GM20000 (cell line): ENCODE measurements at regions not wholly inside any gene's neighbourhood (a gene's known extent, or its start where the extent isn't known, plus 50 kb on each side); places are given as distances from the start of the nearest gene placed in this dataset.
A peak's percentile ranks its signal among the peaks of the same experiment; 100 is the strongest.
"Not testable (repeated sequence)": the region's sequence is repeated elsewhere in the genome, so short reads cannot be mapped to it uniquely, and the experiment has no call there.

Experiments used
- DNase-seq: peaks from one replicate; pipeline ENCODE4 v3.0.0; 2012; ENCODE audit warnings: low spot score
- CTCF ChIP-seq: IDR thresholded peaks from 2 replicates; pipeline ENCODE4 v1.5.1; 2012; ENCODE audit warnings: mild to moderate bottlenecking, control low read depth; ENCODE audit errors: extremely low read depth, missing control alignments

GRCh38 chr17:77631307-77631706, 327.2 kb upstream of the TNRC6C start:
- no peak for DNase-seq
- TF ChIP-seq CTCF, result no peak

GRCh38 chr17:77632619-77633018, 325.9 kb upstream of the TNRC6C start:
- TF ChIP-seq CTCF, result no peak

GRCh38 chr17:77634710-77635109, 323.8 kb upstream of the TNRC6C start:
- TF ChIP-seq CTCF, result no peak
- peak; percentile 70 for DNase-seq

More at GRCh38 chr17:77632619-77633018, 325.9 kb upstream of the TNRC6C start:
- no peak for DNase-seq

GRCh38 chr17:77635176-77635575, 323.3 kb upstream of the TNRC6C start:
- no peak for TF ChIP-seq CTCF
- no peak for DNase-seq

GRCh38 chr17:77635785-77636184, 322.7 kb upstream of the TNRC6C start:
- DNase-seq, result not testable (repeated sequence)

GRCh38 chr17:77636835-77637817, 321.4 kb upstream of the TNRC6C start:
- TF ChIP-seq CTCF, result no peak
- DNase-seq, result no peak

GRCh38 chr17:77637818-77638575, 320.5 kb upstream of the TNRC6C start:
- DNase-seq, result no peak
- TF ChIP-seq CTCF, result no peak
